Stimulated activated CD4-positive, alpha-beta T cell treated with anti-CD3 and anti-CD28 coated beads, Interleukin-12 subunit alpha, Interleukin-12 subunit beta, amount 100 ng/mL, for 4 hours (primary cell): ENCODE measurements at regions not wholly inside any gene's neighbourhood (a gene's known extent, or its start where the extent isn't known, plus 50 kb on each side); places are given as distances from the start of the nearest gene placed in this dataset.
"Not testable (repeated sequence)": the region's sequence is repeated elsewhere in the genome, so short reads cannot be mapped to it uniquely, and the experiment has no call there.

Experiments used
- DNase-seq: peaks from one replicate; pipeline ENCODE4 v3.0.0-alpha.2; 2020

GRCh38 chr7:1300636-1301035, 68.0 kb downstream of the UNCX start:
- no peak for DNase-seq

GRCh38 chr7:1301054-1301881, 68.6 kb downstream of the UNCX start:
- no peak for DNase-seq

- DNase-seq: no peak
Observed at GRCh38 chr7:1301882-1302251, 69.2 kb downstream of the UNCX start.

DNA sequence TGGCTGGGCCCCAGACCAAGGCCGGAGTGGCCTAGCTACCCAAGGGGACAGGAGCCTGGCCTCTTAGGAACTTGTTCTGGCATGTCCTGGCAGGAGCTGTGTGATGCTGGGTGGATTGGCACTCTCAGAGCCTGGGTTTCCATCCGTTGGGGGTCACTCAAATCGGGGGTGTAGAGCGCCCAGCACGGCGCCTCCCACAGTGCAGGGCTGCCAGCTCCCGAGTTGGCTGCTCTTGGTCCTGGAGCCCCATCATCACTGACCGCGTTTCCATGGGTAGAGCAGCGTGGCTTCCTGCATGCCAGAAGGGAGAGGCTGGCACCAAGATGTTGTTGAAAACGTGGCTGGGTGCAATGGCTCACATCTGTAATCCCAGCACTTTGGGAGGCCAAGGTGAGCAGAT, 70.3 kb downstream of the UNCX start:
- no peak for DNase-seq

- not testable (repeated sequence) for DNase-seq
Observed at GRCh38 chr7:1304011-1304410, 71.3 kb downstream of the UNCX start.

- DNase-seq: no peak
Observed at GRCh38 chr7:1305873-1306272, 73.2 kb downstream of the UNCX start.

GRCh38 chr7:1307828-1308227, 75.2 kb downstream of the UNCX start:
- DNase-seq: no peak

DNA sequence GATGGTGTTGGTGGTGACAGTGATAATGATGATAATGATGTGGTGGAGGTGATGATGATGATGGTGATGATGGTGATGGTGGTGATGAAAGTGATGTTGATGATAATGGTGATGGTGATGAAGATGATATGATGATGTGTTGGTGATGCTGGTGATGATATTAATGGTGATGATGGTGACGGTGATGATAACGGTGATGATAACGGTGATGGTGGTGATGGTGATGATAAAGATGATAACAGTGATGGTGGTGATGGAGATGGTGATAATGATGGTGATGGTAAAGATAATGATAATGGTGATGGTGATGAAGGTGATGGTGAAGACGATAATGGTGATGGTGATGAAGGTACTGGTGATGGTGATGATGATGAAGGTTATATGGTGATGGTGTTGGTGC, 76.6 kb downstream of the UNCX start:
- no peak for DNase-seq

DNA sequence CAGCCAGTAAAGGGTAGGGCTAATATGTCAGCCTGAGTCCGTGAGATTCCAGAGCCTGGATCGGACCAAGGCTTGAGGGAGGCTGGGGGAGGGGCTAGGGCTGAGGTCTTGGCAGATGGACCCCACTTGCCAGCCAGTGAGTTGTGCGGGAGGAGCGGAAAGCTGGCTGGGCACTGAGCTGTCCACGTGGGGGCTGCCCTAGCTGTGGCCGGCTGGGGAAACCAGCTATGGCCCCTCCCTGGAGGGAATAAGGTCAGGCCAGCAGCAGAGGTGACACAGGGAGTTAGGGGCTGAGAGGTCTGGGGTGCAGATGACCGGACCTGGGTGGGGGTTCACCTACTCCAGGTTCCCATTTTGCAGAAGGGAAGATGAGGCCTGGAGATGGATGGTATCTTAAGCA, 77.3 kb downstream of the UNCX start:
- no peak for DNase-seq

DNA sequence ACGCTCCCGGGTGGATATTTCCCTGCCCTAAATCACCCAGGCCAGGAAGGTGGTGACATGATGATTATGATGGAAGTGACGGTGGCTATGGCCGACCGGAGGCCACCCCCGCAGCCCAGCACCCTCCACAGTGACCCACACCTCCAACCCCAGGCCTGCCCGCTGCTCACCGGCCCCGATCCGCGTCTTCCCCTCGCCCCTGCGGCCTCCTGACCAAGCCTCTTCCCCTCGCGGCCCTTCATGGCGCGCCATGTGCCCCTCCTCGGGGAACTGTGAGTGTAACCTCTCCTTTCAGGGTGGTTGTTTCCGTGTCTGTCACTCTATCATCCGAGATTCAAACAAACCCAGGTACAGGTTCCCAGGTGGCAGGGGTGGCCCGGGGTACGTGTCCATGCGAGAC, 78.3 kb downstream of the UNCX start:
- no peak for DNase-seq

DNA sequence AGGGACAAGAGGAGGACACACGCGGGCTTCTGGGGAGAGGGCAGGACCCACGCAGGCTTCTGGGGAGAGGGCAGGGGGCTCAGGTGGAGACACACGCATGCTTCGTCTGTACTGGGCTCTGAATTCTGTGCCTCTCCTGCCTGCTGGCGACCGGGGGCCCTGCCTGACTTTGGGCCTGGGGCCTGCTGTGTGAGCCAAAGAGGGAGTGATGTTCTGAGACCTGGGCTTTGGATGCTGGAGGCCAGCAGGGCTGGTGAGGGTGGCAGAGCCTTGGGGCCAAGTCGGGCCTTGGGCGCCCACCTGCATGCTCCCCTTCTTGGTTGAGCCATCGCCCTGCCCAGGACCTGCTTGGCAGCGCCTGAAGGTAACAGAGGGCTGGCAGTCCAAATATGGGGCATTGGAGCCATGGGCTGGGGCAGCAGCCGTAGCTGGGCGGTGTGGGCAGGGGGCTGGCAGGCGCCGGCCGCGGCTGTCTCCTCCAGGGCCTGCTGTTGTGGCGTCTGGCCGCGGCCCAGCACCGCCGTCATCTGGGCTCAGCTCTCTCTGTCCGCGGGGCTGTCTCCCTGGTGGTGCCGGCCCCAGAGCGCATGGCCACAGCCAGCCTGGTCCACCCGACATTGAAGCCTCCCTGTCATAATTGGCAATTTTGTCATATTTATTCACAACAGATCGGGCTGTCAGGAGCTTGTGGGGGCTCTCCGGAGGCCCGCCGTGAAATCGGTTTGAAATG, 78.9 kb downstream of the UNCX start:
- no peak for DNase-seq

DNA sequence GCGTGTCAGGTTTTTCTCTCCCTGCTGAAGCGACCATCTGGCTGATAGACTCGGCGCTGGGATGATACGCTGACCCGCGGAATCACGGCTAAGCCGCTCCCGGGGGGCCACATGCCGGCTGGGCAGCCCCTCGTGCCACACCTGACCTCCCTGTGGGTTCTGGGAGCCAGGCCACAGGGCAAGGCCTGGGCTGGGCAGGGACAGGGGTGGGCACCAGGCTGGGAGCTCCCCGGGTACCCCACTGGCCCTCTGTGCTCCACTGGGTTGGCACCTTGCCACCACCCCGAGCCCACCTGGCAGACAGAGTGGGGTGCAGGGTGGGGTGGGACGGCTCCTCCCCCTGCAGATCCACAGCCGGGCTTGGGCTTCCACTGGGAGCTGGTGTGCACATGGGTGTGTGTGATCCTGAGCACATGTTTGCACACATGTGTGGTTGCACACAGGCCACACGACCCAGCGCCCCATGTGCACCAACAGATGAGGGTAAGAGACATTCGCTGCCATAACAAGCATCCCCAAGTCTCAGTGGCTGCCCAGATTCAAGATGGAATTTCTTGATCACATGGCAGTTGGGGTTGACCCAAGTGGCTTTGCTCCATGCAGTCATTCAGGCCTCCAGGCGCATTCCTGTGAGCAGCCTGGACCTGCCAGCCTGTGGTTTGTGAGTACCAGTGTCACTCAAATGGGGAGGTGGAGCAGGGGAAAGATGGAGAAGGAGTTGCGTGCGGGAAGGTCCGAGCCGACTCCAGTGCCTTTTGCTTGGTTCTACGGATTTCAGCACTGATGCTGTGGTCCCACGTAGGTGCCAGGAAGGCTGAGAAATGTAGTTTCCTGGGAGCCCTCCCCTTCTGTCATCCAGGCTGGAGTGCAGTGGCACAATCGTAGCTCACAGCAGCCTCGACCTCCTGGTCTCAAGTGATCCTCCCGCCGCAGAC, 79.7 kb downstream of the UNCX start:
- no peak for DNase-seq

- DNase-seq: no peak
Observed at GRCh38 chr7:1313613-1314012, 80.9 kb downstream of the UNCX start.

- DNase-seq: no peak
Observed at GRCh38 chr7:1314021-1314907, 81.6 kb downstream of the UNCX start.

DNA sequence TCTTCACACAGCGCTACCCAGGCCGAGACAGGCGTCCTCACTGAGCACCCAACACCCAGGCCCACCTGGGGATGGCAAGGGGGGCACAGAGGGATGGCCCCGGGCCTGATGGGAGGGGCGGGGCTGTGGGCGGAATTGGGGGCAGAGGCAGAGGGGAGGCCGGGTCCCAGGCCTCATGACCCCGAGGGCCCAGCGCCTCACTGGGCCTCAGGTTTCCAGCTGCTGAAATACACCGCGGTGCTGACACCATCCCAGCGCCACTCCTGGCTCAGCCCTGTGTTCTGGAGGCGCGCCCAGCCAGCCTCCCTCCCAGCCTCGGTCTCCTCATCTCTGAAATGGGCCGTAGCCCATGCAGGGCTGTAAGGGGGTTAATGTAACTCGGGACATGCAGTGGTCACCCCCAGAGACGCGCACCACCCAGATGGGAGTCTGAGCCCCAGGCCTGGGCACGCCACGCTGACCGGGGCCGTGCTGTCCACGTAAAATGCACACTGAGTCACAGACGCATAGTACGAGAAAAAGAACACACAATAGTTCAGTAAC, 82.3 kb downstream of the UNCX start:
- no peak for DNase-seq

- DNase-seq: no peak
Observed at GRCh38 chr7:1316086-1316485, 83.4 kb downstream of the UNCX start.

GRCh38 chr7:1317646-1318045, 85.0 kb downstream of the UNCX start:
- no peak for DNase-seq

DNA sequence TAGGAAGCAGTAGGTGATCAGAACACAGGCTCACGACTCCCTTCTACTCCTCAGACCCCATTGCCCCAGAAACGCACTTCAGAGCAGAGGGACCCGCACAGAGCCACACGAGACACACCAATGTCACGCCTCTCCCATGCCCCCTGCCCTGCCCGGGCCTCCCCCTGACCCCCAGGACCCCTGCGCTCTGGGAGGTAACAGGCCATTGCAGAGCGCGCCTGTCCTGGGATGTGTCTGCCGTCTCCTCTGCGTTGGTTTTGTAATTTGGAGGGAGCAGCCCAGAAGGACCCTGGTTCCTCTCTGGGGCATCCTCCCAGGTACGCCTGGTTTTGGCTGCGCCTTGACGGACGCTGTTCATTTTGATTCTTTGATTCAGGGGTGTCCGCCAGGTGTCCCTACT, 85.4 kb downstream of the UNCX start:
- no peak for DNase-seq

- no peak for DNase-seq
Observed at GRCh38 chr7:1318661-1319060, 86.0 kb downstream of the UNCX start.

GRCh38 chr7:1320616-1321240, 88.1 kb downstream of the UNCX start:
- no peak for DNase-seq

- no peak for DNase-seq
Observed at GRCh38 chr7:1321411-1322239, 89.0 kb downstream of the UNCX start.
